Spleen (tissue), 11 donors: ENCODE measurements at regions not wholly inside any gene's neighbourhood (a gene's known extent, or its start where the extent isn't known, plus 50 kb on each side); places are given as distances from the start of the nearest gene placed in this dataset.

Source experiments
- DNase-seq: peaks from one replicate; pipeline ENCODE4 v3.0.0-alpha.2; 2020
- H3K27ac ChIP-seq, 8 donors: fragments of 200-600 bp; sonication (generic) in 7 of 8; 1 replicate in 4 of 8; 2 replicates in 4 of 8; pipeline versions ENCODE4 v1.5.0 to v1.8.0; 2016 to 2021; ENCODE audit warnings: inconsistent platforms in 4 of 8, mild to moderate bottlenecking in 4 of 8, moderate library complexity in 1 of 8
- H3K27me3 ChIP-seq, 7 donors: fragments of 200-600 bp; sonication (generic) in 6 of 7; replicated peaks in 1 of 7; 1 replicate in 4 of 7; 2 replicates in 3 of 7; pipeline versions ENCODE4 v1.5.0 to v1.8.0; 2016 to 2021; ENCODE audit warnings: inconsistent platforms in 3 of 7, mild to moderate bottlenecking in 1 of 7
- H3K36me3 ChIP-seq, 6 donors: fragments of 200-600 bp; sonication (generic) in 5 of 6; 1 replicate in 4 of 6; 2 replicates in 2 of 6; pipeline versions ENCODE4 v1.5.0 to v1.8.0; 2016 to 2021; ENCODE audit warnings: inconsistent platforms in 2 of 6
- H3K4me1 ChIP-seq, 6 donors: fragments of 200-600 bp; sonication (generic) in 5 of 6; 1 replicate in 3 of 6; 2 replicates in 3 of 6; pipeline versions ENCODE4 v1.5.0 to v1.8.0; 2016 to 2021; ENCODE audit warnings: inconsistent platforms in 3 of 6
- H3K4me3 ChIP-seq, 8 donors: fragments of 200-600 bp; sonication (generic) in 7 of 8; 1 replicate in 4 of 8; 2 replicates in 4 of 8; pipeline versions ENCODE4 v1.5.0 to v1.8.0; 2016 to 2021; ENCODE audit warnings: inconsistent platforms in 4 of 8, mild to moderate bottlenecking in 4 of 8, moderate library complexity in 2 of 8
- H3K9me3 ChIP-seq, 8 donors: fragments of 200-600 bp; sonication (generic) in 7 of 8; 1 replicate in 4 of 8; 2 replicates in 4 of 8; pipeline versions ENCODE4 v1.5.0 to v1.8.0; 2016 to 2021; ENCODE audit warnings: inconsistent platforms in 4 of 8
- CTCF ChIP-seq, 11 experiments: fragments of 200-600 bp in 7 of 11; fragments of 450-650 bp in 4 of 11; sonication (generic) in 4 of 11; IDR thresholded peaks in 8 of 11; conservative IDR thresholded peaks in 3 of 11; 1 replicate in 7 of 11; 2 replicates in 4 of 11; pipeline versions ENCODE4 v1.4.0 to v1.8.0; 2016 to 2021; ENCODE audit warnings: antibody characterized with exemption in 11 of 11, inconsistent platforms in 4 of 11, mild to moderate bottlenecking in 1 of 11
- POLR2A ChIP-seq, 3 donors: fragments of 450-650 bp; IDR thresholded peaks; one replicate each; pipeline ENCODE4 v1.5.1; 2017; ENCODE audit warnings: antibody characterized with exemption in 3 of 3, mild to moderate bottlenecking in 1 of 3
- POLR2AphosphoS5 ChIP-seq, 3 donors: sonication (generic); formaldehyde crosslinking; IDR thresholded peaks; one replicate each; pipeline ENCODE4 v1.5.1; 2017; ENCODE audit warnings: antibody characterized with exemption in 3 of 3
- WGBS, 5 donors: extraction: QIAGEN DNeasy Blood & Tissue Kit in 3 of 5; methylation state at CpG; one replicate each; pipeline versions ENCODE4 v1.1.5 to v1.1.7; 2013 to 2018; 5-methylcytosine and 5-hydroxymethylcytosine counted together
- intact Hi-C: fragments of 100-400 bp; cut with DNase I; formaldehyde crosslinking; loops from one replicate; pipeline ENCODE4 v1.15.0; 2023; ENCODE audit warnings: low total_unique reads
- donor health status: healthy with polysubstance abuse.
- donor health status: DM: no; HTN: no; CAD: no; lungs with moderate emphysema.
- donor health status: DM: no; HTN: no; CAD: no.
- donor health status: Bipolar disorder and iron deficiency.
- donor health status: healthy.
- donor health status: DM: no; HTN: no; CAD: no.
- donor health status: DM: yes; HTN: yes; CAD: no.

- intact Hi-C loops: no loop called here
- TF ChIP-seq CTCF (IDR thresholded peaks at IDR 0.05 in 8 of 11, conservative IDR thresholded peaks at IDR 0.05 in 3 of 11) (no peak), POLR2A (IDR thresholded peaks at IDR 0.05) (no peak), POLR2AphosphoS5 (IDR thresholded peaks at IDR 0.05) (no peak)
- H3K9me3 ChIP-seq: peaks cover 0 to 32% (median 28%) of the 10 kb centered on the region in 8 donors
- no peaks in the 10 kb centered on the region for H3K4me1 ChIP-seq
- no peak overlapping the region for H3K27ac ChIP-seq
- 77 to 86% (median 79%) methylated on average over 5 of the region's 5 CpGs for WGBS, 5 donors
- H3K4me3 ChIP-seq: no peak overlapping the region
- no peaks in the 10 kb centered on the region for H3K27me3 ChIP-seq
- no peak for DNase-seq
- H3K36me3 ChIP-seq: no peaks in the 10 kb centered on the region
These were observed 76.9 kb downstream of the CD24 start for GRCh38 chr6:106897580-106897979.

GRCh38 chr6:106895703-106896040 lies 78.9 kb downstream of the CD24 start:
- TF ChIP-seq POLR2A (IDR thresholded peaks at IDR 0.05): no peak
- no peak for TF ChIP-seq CTCF (IDR thresholded peaks at IDR 0.05 in 8 of 11, conservative IDR thresholded peaks at IDR 0.05 in 3 of 11)
- TF ChIP-seq POLR2AphosphoS5 (IDR thresholded peaks at IDR 0.05): no peak
- Histone ChIP-seq H3K9me3 (peaks cover 0 to 12% (median 10%) of the 10 kb centered on the region in 8 donors), H3K36me3 (no peaks in the 10 kb centered on the region), H3K4me3 (no peak overlapping the region), H3K4me1 (no peaks in the 10 kb centered on the region), H3K27ac (no peak overlapping the region), H3K27me3 (no peaks in the 10 kb centered on the region)
- 73 to 87% (median 79%) methylated on average over 5 of the region's 5 CpGs for WGBS, 5 donors
- DNase-seq: no peak
- intact Hi-C loops: no loop called here

GRCh38 chr6:106894978-106895702 lies 79.4 kb downstream of the CD24 start:
- intact Hi-C loops: no loop called here
- WGBS, 5 donors: 90 to 96% (median 92%) methylated on average over 6 of the region's 6 CpGs
- H3K4me1 ChIP-seq: peaks cover 0 to under 1% (median 0%) of the 10 kb centered on the region in 6 donors

More at GRCh38 chr6:106894978-106895702, 79.4 kb downstream of the CD24 start:
- DNase-seq: no peak
- Histone ChIP-seq H3K27ac (no peak overlapping the region), H3K4me3 (no peak overlapping the region), H3K36me3 (no peaks in the 10 kb centered on the region), H3K27me3 (no peaks in the 10 kb centered on the region), H3K9me3 (peaks cover 0 to 7% (median 5%) of the 10 kb centered on the region in 8 donors)
- no peak for TF ChIP-seq CTCF (IDR thresholded peaks at IDR 0.05 in 8 of 11, conservative IDR thresholded peaks at IDR 0.05 in 3 of 11)
- TF ChIP-seq POLR2AphosphoS5 (IDR thresholded peaks at IDR 0.05): no peak
- no peak for TF ChIP-seq POLR2A (IDR thresholded peaks at IDR 0.05)
